Stimulated activated CD4-positive, alpha-beta T cell treated with anti-CD3 and anti-CD28 coated beads, Interleukin-2, amount 100 ng/mL, for 4 hours (primary cell): ENCODE measurements at regions not wholly inside any gene's neighbourhood (a gene's known extent, or its start where the extent isn't known, plus 50 kb on each side); places are given as distances from the start of the nearest gene placed in this dataset.

Experiments used
- DNase-seq: peaks from one replicate; pipeline ENCODE4 v3.0.0-alpha.2; 2020; ENCODE audit warnings: low read depth

DNA sequence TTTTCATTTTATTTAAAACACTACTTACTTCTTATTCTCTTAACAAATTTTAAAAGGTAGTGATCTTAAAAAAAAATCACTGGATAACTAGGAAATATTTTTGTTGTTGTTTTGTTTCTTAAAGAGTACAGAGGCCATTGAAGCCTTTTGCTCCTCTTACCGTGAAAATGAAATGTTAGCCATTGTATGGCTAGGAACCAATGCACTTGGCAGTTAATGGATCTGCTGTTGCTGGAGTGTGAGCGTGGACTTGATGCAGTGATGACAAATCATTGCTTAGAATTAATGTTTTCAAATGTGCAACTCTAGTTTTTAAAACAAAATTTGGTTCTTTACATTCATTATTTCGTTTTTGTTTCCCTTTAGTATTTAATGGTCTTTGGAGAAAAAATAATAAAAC is 162.3 kb downstream of the HAUS1 start:
- no peak for DNase-seq

- DNase-seq: no peak
These were observed 164.5 kb downstream of the HAUS1 start for GRCh38 chr18:46268671-46269070.

DNA sequence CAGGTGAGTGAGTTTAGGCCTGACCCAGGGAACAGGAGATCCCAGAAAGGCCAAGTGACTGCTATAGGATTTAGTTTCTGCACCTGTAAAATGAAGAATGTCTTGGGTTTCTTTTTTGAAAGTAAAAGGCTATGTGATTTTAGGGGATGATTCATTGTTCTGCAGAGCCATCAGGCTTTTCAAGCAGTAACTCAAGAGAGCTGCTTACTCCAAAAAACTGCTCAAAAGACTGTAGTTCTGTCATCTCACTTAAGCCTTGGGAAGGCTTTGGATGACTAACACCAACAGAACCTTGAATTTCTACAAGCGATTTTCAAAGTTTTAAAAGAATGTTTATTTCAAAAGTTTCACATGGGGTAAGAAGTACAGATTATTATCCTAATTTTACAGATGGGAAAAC is 165.1 kb downstream of the HAUS1 start:
- DNase-seq: no peak

DNA sequence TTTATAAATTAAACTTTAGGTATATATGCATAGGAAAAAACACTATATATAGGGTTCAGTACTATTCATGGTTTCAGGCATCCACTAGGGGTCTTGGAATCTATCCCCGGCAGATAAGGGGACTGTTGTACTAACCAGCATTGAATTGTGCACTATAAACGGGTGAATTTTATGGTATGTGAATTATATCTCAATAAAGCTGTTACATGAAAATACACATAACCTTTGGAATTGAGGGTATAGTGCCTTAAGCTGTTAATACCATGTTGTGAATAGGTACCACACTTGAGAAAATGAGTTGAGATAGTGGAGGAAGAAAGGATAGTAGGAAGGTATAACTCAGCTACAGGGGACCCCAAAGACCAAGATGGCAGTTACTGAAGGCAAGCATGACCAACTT is 167.3 kb downstream of the HAUS1 start:
- no peak for DNase-seq

DNA sequence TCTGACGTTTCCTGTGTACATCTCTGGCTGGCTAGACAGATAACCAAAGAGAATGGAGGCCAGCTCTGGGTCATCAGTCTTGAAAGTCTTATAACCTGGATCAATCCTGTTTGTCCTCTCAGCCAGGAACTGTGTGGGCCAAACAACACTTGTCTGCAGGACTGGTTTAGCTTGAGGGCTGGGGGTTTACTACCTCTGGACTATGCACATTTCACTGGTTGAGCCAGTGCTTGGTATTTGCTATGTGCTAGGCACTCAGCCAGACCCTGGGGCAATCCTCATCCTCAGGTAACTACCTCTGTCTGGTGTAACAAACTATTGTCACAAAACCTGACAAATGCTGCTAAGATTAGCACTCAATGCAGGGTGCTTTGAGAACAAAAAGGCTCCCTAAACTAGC is 169.7 kb downstream of the HAUS1 start:
- no peak for DNase-seq

- no peak for DNase-seq
These were observed 170.1 kb downstream of the HAUS1 start for GRCh38 chr18:46274266-46274665.

DNA sequence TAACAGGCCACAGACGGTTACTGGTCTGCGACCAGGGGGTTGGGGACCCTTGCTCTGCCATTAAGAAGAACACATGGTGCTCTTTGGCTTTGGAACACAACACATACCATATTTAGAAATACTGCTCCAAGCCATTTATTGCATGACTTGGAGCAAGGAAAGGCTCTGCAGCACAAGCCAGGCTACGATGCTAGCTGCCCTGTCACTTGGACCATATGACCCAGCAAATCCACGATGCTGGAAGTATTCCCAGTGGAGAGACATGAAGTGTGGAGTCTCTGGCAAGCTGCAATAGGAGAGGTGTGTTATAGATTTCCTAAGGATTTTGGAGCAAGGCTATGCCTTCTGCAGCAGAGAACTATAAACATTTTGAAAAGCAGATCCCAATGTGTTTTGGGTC is 171.2 kb downstream of the HAUS1 start:
- DNase-seq: no peak

DNA sequence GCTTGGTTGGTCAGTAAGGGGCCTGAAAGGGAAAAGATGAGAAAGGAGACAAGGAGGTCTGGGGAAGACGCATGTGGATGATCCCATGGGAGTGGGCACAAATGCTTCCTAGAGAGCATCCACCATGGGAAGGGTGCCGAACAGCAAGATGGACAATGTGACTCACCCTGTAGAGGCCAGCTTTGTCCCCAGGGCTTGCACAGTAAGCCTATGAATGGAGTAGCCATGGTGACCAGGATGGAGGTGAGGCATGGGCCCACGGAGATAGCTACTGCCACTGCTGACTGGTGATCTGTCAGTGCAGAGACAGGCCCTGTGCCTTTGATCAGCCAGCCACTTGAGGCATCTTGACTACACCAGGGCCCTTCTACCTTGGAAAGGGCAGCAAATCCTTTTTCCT is 172.6 kb downstream of the HAUS1 start:
- DNase-seq: no peak

- DNase-seq: no peak
These were observed 174.6 kb downstream of the HAUS1 start for GRCh38 chr18:46278481-46279465.

DNA sequence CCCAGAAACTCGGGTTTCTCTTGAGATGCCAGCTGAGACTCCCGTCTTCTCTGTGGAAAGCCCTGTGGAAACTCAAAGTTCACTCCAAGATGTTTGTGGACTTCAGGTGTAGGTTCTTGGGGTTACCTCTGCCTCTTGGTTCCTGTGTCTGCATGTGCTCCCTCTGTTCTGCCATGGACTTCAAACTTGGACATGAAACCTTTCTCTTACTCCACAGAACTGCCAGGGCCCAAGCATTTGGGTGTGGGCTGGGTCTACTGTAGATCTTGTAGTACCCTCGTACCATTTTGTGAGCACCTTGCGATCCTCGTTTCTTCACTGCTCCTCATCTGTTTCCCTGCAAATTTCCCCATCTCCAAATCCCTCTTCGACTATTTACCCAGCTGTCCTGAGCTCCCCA is 175.5 kb downstream of the HAUS1 start:
- no peak for DNase-seq

GRCh38 chr18:46281185-46282176 is 177.3 kb downstream of the HAUS1 start:
- DNase-seq: peak; percentile 30

DNA sequence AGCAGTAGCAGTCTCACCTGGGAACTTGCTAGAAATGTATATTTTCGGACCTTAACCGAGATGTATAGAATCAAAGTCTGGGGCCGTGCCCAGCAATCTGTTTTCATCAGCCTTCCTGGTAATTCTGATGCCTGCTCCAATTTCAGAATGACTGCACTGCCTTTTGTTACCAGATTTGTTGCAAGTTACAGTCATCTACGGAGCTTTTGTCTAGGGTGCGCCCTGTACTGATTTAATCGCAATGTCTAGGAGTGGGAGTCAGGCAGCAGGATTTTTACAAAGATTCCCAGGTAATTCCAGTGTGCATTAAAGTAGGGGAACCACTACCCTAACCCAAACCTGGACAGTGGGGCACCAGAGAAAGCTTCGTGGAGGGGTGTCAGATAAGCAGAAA is 178.0 kb downstream of the HAUS1 start:
- DNase-seq: no peak

GRCh38 chr18:46282646-46283045 is 178.5 kb downstream of the HAUS1 start:
- no peak for DNase-seq

- no peak for DNase-seq
These were observed 179.1 kb downstream of the HAUS1 start for GRCh38 chr18:46283268-46283667.

DNA sequence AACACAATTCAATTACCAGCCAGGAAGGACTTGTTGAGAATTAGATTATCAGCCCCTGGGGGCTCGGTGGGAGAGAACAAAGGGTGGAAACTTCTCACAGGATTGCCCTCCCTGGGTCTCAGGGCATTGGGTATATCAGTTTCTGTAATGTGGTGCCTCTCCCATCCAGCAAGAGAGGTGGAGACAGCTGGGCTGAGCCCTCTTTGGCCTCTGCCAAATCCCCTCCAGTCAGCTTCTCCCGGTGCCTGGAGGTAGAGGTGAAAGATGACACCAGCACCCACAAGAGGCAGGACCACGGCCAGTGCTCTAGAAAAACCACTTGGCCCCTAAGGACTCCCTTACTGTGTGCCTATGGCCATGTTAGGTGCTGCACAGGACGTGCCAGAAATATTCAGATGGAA is 179.7 kb downstream of the HAUS1 start:
- DNase-seq: no peak

DNA sequence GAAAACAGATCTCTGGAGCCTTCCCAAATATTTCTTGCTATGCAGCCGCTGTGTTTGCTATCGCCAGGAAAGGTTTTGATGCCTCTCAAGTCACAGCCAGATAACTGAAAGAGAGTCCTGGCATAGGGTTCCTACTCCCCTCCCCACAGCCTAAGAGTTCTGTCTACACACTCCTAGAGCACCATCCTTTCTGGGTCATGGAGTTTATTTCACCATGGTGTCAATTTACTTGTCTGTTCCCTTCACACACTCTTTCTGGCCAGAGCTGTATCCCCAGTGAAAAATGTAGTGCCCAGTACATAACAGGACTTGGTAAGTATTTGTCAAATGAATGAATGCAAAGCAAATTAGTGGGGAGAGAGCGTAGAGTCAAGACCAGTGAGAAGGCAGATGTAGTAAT is 185.3 kb downstream of the HAUS1 start:
- DNase-seq: no peak

DNA sequence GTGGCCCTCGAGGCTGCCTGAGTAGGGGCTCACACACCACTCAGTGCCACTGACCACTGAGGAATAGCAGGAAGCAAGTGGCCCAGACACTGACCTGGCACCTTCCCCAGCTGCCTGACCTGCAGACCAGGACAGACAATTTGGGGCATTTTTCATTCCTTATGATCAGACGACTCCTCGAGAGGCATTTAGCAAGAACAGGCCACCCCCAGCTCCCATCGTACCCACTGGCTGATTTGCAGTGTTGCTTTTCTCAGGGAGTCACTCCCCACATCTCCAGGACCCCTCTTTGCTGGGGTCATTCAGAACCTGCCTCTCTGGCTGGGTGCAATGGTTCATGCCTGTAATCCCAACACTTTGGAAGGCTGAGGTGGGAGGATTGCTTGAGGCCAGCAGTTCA is 185.7 kb downstream of the HAUS1 start:
- no peak for DNase-seq

- DNase-seq: no peak
These were observed 186.3 kb downstream of the HAUS1 start for GRCh38 chr18:46290440-46291020.

DNA sequence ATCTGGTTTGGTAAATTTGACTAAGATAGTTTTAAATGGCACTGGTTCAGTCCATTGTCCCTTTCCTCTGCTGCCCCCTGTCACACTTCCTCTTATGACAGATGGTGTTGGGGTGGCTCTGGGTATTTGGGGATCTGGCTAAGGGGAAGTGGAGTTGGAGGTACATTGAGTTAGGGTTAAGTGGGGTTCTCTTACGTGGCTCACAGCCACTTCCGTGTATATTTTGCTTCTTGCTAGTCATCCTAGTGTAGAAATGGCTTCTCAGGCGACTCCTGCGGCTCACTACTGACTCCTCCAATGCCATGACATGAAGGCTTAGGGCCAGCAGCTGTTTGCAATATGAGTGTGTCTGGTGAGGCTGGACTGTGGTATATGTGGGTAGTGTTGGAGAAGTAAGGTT is 187.0 kb downstream of the HAUS1 start:
- DNase-seq: no peak

DNA sequence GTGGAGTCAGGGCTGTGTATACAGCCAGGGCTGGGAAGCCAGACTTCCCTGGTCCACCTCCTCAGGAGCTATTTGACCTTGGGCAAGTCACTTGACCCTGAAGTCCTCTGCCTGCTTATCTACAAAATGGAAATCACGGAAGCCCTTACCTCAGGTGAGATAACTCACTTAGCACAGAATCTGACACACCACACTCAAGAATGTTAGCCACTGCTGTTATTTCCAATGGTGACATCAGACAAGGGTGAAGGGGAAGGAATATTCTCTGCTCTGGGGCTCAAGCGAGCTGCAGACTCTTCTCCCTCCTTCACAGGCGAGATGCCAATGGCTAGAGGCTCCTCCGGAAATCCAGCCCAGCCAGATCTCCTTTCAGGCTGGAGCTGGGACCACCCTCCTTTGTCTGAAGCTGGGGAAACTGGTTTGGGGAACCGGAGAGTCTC is 189.6 kb downstream of the HAUS1 start:
- DNase-seq: no peak

GRCh38 chr18:46294318-46294717 is 190.1 kb downstream of the HAUS1 start:
- DNase-seq: no peak

DNA sequence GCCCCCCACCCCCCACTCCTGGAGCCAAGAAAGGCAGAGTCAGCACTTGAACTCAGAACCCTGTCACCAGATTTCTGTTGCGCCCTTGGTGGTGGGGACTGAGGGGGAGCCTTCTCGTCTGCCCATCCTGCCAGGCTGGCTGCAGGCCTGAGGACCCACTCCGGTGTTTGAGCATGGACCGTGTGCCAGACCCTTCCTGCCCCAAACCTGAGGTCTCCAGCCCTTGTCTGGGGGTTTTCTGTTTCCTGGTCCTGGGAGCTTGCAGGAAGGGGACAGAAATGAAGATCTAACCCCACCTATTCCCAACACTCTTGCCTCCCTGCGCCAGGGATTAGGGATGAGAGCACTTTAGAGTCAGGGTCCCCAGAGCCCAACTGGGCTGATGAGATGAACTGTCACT is 190.6 kb downstream of the HAUS1 start:
- no peak for DNase-seq
